MV-4-11 (cell line): ENCODE measurements at regions not wholly inside any gene's neighbourhood (a gene's known extent, or its start where the extent isn't known, plus 50 kb on each side); places are given as distances from the start of the nearest gene placed in this dataset.
"Not testable (repeated sequence)": the region's sequence is repeated elsewhere in the genome, so short reads cannot be mapped to it uniquely, and the experiment has no call there.

Experiments used
- DNase-seq: peaks from one replicate; lab custom pipeline; 2025; lab: John Stamatoyannopoulos, UW

DNA sequence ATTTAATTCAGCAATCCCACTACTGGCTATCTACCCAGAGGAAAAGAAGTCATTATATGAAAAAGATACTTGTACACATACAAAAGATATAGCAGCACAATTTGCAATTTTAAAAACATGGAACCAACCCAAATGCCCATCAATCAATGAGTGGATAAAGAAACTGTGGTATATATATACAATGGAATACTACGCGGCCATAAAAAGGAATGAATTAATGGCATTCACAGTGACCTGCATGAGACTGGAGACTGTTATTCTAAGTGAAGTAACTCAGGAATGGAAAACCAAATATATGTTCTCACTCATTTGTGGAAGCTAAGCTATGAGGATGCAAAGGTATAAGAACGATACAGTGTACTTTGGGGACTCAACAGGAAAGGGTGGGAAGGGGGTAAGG lies 102.8 kb upstream of the KCNMA1 start:
- DNase-seq: not testable (repeated sequence)

GRCh38 chr10:77738496-77739158 lies 101.0 kb upstream of the KCNMA1 start:
- DNase-seq: no peak

DNA sequence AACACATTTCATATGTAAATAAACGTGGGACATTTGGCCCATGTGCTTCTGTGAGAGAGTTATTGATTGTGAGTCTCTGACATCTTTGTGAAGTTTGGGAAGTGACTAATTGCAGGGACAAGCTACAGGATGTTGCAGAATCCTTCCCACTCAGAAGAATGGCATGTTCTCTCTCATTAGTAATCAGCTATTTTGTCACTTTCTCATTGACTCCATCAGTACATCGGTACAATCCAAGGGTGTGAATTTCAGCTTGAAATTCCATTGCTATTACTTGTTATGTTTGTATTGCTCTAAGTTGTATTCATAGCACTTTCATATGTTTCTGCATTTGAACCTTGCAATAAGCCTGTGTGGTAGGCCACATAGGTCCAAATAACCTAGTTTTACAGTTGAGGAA lies 100.0 kb upstream of the KCNMA1 start:
- DNase-seq: no peak

DNA sequence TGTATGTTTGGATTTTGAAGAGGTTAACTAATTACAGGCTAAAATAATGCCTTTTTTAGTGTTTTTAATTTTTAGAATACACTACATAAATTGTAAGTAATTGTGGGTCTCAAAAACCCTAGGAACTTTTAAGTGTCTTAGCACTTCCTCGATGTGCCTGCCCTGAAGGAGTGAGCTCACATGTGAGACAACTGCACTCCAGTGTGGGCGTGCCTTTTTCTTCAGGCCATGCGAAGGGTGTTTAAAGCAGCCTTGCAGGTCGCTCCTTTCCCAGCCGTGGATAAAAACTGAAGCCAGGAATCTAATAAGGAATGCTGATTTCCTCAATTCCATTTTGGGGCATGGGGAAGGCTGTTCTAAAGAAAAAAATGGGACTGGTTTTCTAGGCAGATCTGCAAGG lies 97.5 kb upstream of the KCNMA1 start:
- DNase-seq: not testable (repeated sequence)

DNA sequence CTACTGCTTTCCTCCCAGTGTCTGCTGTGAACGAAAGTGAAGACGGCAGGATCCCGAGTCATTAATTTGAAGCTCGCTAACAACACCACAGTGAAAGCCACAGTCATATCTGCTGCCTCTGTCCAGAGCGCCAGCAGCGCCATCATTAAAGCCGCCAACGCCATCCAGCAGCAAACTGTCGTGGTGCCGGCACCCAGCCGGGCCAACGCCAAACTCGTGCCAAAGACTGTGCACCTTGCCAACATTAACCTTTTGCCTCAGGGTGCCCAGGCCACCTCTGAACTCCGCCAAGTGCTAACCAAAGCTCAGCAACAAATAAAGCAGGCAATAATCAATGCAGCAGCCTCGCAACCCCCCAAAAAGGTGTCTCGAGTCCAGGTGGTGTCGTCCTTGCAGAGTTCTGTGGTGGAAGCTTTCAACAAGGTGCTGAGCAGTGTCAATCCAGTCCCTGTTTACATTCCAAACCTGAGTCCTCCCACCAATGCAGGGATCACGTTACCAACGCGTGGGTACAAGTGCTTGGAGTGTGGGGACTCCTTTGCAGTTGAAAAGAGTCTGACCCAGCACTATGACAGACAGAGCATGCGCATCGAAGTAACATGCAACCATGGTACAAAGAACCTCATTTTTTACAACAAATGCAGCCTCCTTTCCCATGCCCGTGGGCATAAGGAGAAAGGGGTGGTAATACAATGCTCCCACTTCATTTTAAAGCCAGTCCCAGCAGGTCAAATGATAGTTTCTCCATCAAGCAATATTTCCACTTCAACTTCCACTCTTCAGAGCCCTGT lies 94.8 kb upstream of the KCNMA1 start:
- DNase-seq: no peak

GRCh38 chr10:77727481-77727880 lies 89.9 kb upstream of the KCNMA1 start:
- DNase-seq: no peak

DNA sequence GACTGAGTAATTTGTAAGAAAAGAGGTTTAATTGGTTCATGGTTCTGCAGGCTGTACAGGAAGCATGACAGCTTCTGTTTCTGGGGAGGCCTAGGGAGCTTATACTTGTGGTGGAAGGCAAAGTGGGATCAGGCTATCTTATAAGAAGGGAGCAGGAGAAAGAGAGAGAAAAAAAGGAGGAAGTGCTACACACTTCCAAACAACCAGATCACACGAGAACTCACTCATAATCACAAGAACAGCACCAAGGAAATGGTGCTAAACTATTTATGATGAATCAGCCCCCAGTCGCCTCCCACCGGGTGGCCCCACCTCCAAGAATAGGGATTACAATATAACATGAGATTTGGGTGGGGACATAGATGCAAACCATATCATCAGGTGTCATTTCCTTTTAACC lies 89.1 kb upstream of the KCNMA1 start:
- peak; percentile 20 for DNase-seq

DNA sequence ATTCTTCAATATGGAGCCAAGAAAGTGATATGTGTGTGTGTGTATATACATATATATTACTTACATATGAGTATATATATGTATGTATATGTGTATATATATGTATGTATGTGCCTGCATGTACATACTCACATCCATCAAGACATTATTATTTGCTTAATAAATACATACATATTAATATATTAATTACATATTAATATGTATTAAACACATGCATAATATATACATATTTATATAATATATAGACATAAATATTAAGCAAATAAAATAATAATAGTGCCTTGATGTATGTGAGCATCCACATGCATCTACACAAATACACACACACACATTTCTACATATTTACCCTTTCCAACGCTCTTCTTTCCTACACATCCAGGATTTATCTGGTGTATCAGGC lies 88.7 kb upstream of the KCNMA1 start:
- no peak for DNase-seq

DNA sequence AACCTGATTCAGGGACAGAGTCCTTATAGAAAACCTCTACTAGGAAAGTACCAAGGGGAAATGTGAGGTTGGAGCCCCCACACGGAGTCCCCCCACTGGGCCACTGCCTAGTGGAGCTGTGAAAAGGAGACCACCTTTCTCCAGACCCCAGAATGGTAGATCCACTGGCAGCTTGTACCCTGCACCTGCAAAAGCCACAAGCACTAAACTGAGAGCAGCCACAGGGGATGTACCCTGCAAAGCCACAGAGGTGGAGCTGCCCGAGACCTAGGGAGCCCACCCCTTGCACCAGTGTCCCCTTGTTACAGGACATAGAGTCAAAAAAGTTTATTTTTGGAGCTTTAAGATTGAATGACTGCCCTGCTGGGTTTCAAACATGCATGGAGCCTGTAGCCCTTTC lies 87.2 kb upstream of the KCNMA1 start:
- DNase-seq: no peak

GRCh38 chr10:77723376-77723775 lies 85.8 kb upstream of the KCNMA1 start:
- DNase-seq: no peak

- not testable (repeated sequence) for DNase-seq
Measured at GRCh38 chr10:77722956-77723355, 85.3 kb upstream of the KCNMA1 start.

- DNase-seq: no peak
Measured at GRCh38 chr10:77721815-77722214, 84.2 kb upstream of the KCNMA1 start.

DNA sequence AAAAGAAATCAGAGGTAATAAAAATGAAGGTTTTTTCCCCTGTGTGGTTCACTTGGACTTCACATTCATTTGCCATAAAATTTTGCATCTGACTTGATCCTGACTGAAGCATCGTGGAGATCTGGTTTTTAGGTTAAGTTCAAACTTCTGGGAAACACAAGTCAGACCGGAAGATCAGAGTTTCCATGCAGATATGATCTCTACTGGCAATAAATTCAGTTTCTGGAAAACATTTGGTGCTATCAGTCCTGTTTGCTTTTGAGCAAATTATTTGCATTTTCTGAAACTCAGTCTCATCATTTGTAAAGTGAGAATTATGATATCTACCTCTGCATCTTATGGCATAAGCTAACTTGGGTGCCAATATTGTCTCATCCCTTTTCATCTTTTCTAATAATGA lies 81.3 kb upstream of the KCNMA1 start:
- DNase-seq: no peak

DNA sequence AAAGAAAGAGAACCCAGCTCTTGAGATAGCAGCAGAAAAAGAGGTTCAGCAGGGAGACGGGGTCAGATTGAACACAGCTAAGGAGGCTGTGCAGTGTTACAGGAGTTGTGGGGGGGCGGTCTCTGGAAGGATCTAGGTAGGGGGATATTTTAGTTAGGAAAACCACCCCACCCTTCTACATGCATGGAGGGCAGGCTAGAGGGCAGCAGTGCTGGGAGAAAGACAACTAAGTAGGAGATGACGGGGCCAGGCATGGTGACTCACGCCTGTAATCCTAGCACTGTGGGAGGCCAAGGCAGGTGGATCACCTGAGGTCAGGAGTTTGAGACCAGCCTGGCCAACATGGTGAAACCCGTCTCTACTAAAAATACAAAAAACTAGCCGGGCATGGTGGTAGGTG lies 80.7 kb upstream of the KCNMA1 start:
- not testable (repeated sequence) for DNase-seq

GRCh38 chr10:77717336-77717735 lies 79.7 kb upstream of the KCNMA1 start:
- DNase-seq: no peak

DNA sequence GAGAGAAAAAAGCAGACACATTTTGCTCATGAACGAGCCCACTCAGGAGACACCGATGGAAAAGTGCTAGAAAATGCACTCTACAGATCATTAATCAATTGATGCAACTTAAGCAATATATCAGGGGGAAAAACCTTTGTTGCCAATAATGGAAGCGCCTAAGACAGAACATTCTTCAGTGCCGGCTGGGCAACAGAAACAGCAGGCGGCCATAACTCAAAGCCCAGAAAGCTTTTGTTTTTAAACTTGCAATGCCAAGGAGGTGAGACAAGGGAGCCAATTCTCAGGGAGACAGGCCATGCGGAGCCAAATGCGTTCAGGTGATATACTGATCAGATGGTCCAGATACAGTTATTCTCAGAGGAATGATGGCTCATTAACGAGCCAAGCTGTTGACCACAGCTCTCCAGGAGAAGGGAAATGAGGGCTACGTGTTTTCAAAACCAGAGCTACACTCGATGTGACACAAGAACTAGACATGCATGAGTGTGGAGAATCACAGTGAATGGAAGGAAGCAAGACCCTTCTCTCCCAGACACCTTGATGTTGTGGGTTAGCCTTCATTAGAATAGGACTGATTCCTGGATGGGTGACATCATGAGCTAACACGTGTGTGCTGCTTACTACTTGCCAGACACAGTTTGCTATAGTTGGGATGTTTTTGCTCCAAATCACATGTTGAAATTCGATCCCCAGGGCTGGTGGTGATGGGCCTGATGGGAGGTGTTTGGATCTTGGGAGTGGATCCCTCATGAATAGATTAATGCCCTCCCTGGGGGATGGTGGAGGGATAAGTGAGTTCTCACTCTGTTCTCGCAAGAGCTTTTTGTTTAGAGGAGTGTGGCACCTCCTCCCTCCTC lies 79.1 kb upstream of the KCNMA1 start:
- no peak for DNase-seq

GRCh38 chr10:77715536-77715935 lies 77.9 kb upstream of the KCNMA1 start:
- no peak for DNase-seq

DNA sequence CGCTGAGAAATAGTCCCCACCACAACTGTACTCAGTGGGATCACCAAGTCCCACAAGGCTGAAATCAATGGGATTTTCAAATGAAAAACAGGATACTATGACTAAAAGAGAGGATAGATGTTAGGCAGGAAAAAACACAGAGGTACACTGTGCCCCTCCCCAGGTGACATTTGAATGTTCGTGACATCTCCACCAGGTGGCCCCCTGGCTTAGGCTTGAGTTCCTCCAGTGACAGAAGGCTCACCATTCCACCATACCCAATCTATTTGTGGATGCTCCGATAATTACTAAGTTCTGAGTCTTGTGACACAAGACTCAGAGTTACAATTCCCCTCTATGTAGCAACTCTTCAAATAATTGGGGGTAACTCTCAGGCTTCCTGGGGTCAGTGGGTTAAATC lies 77.5 kb upstream of the KCNMA1 start:
- DNase-seq: no peak

DNA sequence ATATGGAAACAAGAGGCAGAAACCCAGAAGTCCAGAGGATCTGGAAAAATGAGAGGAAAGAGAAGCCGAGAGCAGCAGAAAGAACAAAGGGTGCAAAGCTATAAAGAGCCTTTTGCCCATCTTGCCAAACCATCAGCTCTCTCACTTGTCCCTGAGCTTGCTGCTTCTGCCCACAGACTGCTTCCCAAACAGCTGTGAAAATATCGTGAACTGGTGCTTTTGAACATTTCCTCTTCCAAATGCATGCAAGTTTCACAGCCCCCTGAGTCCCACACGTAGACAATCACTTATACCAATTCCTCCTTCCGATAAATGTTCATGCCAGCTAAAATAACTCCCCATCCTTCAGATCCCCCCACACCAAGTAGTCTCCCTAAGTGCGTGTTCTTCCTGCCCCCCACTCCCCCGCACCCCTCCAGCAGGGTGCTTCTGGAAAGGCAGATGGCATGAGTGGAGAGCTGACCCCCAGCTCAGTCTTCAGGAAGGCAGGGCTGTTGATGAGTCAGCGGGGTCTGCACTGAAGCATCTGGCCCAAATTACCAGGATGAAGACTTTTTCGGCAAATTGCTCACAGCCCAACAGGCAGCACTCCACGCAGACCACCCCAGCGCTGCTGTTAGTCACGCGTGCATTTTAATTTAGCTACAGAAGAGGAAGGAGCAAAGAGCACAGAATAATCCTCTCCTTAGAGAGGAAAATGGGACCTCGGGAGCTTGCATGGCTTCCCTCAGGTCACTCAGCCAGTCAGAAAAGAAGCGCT lies 76.1 kb upstream of the KCNMA1 start:
- DNase-seq: no peak

DNA sequence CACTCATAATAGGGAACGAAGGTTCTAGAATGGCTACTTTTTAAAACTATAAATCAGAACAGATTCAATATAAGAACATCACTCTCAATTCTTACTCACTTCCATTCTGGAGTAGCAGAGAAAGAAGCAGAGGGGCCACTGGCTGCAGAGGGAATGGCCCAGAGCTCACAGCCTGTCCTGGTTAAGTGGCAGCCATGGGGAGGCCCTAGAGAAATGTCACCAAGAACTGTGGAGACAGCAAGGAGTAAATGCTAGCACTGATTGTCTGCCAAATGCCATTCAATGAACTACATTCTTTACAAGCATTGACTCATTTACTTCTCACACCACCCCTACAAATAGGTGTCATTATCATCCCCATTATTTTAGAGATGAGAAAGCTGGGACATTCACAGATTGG lies 74.6 kb upstream of the KCNMA1 start:
- no peak for DNase-seq

- no peak for DNase-seq
Measured at GRCh38 chr10:77711683-77712049, 74.1 kb upstream of the KCNMA1 start.
